ENCODE measurements at regions not wholly inside any gene's neighbourhood (a gene's known extent, or its start where the extent isn't known, plus 50 kb on each side); places are given as distances from the start of the nearest gene placed in this dataset.

- no peak for TF ChIP-seq CTCF (IDR thresholded peaks at IDR 0.05)
- TF ChIP-seq POLR2A (IDR thresholded peaks at IDR 0.05), result no peak
These were observed 325.0 kb upstream of the MSX2 start for GRCh38 chr5:174399411-174399810.

Measured in body of pancreas (tissue), 4 donors.